Fibroblast of lung (primary cell): ENCODE measurements at regions not wholly inside any gene's neighbourhood (a gene's known extent, or its start where the extent isn't known, plus 50 kb on each side); places are given as distances from the start of the nearest gene placed in this dataset.

ENCODE experiments used
- DNase-seq, 2 donors: peaks; one replicate each; pipeline versions ENCODE4 v3.0.0 to v3.0.0-alpha.2; 2010; ENCODE audit warnings: low read depth in 2 of 2
- H2AFZ ChIP-seq: 2 replicates; pipeline ENCODE4 v1.5.1; 2012; ENCODE audit warnings: low read length, control low read depth, inconsistent platforms
- H3K27ac ChIP-seq: 2 replicates; pipeline ENCODE4 v1.5.1; 2011; ENCODE audit warnings: low read length, control low read depth; ENCODE audit not compliant: insufficient read depth
- H3K27me3 ChIP-seq: 2 replicates; pipeline ENCODE4 v1.5.1; 2011; ENCODE audit warnings: mild to moderate bottlenecking, low read length; ENCODE audit not compliant: control insufficient read depth, insufficient read depth
- H3K36me3 ChIP-seq: 2 replicates; pipeline ENCODE4 v1.5.1; 2011; ENCODE audit warnings: low read length; ENCODE audit not compliant: control insufficient read depth, insufficient read depth
- H3K4me1 ChIP-seq: 2 replicates; pipeline ENCODE4 v1.5.1; 2011; ENCODE audit warnings: low read length; ENCODE audit not compliant: control insufficient read depth, insufficient read depth; ENCODE audit errors: extremely low read depth
- H3K4me2 ChIP-seq: 2 replicates; pipeline ENCODE4 v1.5.1; 2011; ENCODE audit warnings: low read length, control low read depth; ENCODE audit not compliant: insufficient read depth; ENCODE audit errors: extremely low read depth
- H3K4me3 ChIP-seq, 4 experiments: fragments of 200-600 bp in 1 of 4; sonication (generic) in 1 of 4; replicated peaks in 1 of 4; 2 replicates each; pipeline ENCODE4 v1.5.1; 2011 to 2016; ENCODE audit warnings: low read length in 4 of 4, low read depth in 3 of 4, mild to moderate bottlenecking in 3 of 4, control low read depth in 2 of 4, inconsistent platforms in 1 of 4, mixed read lengths in 1 of 4; ENCODE audit not compliant: insufficient read depth in 1 of 4; ENCODE audit errors: control extremely low read depth in 1 of 4
- H3K79me2 ChIP-seq: 2 replicates; pipeline ENCODE4 v1.5.1; 2012; ENCODE audit warnings: mild to moderate bottlenecking, low read length, inconsistent platforms; ENCODE audit not compliant: control insufficient read depth, insufficient read depth
- H3K9ac ChIP-seq: 2 replicates; pipeline ENCODE4 v1.5.1; 2011; ENCODE audit warnings: mild to moderate bottlenecking, low read length, control low read depth; ENCODE audit not compliant: insufficient read depth
- H3K9me3 ChIP-seq: 2 replicates; pipeline ENCODE4 v1.5.1; 2012; ENCODE audit warnings: low read depth, low read length; ENCODE audit not compliant: control insufficient read depth, insufficient read depth
- H4K20me1 ChIP-seq: 2 replicates; pipeline ENCODE4 v1.5.1; 2011; ENCODE audit warnings: low read length; ENCODE audit not compliant: control insufficient read depth, insufficient read depth; ENCODE audit errors: extremely low read depth
- CTCF ChIP-seq, 2 donors: IDR thresholded peaks in 1 of 2; conservative IDR thresholded peaks in 1 of 2; 1 replicate in 1 of 2; 2 replicates in 1 of 2; pipeline ENCODE4 v1.5.1; 2011 to 2012; ENCODE audit warnings: low read length in 2 of 2, control low read depth in 1 of 2, inconsistent platforms in 1 of 2, low read depth in 1 of 2, mild to moderate bottlenecking in 1 of 2
- EZH2 ChIP-seq: IDR thresholded peaks from 2 replicates; pipeline ENCODE4 v1.5.1; 2012; ENCODE audit warnings: low read length, control low read depth, mild to moderate bottlenecking; ENCODE audit errors: missing control alignments

GRCh38 chr9:26394025-26394424, 498.6 kb downstream of the CAAP1 start:
- no peak for DNase-seq
- no peak for TF ChIP-seq CTCF (conservative IDR thresholded peaks at IDR 0.05 in 1 of 2, IDR thresholded peaks at IDR 0.05 in 1 of 2; ENCODE audit: low read depth in 1 of 2, low read length in 2 of 2)
- TF ChIP-seq EZH2 = no peak
- no peaks in the 10 kb centered on the region for H4K20me1 ChIP-seq
- no peak overlapping the region for H3K27ac ChIP-seq
- H3K36me3 ChIP-seq = no peaks in the 10 kb centered on the region
- no peaks in the 10 kb centered on the region for H3K27me3 ChIP-seq
- H3K4me1 ChIP-seq = no peaks in the 10 kb centered on the region
- no peak overlapping the region for H2AFZ ChIP-seq
- H3K4me3 ChIP-seq = no peak overlapping the region
- no peaks in the 10 kb centered on the region for H3K79me2 ChIP-seq
- H3K9me3 ChIP-seq = no peaks in the 10 kb centered on the region
- no peak overlapping the region for H3K9ac ChIP-seq
- H3K4me2 ChIP-seq = no peak overlapping the region

GRCh38 chr9:26392639-26393038, 500.0 kb downstream of the CAAP1 start:
- TF ChIP-seq CTCF (conservative IDR thresholded peaks at IDR 0.05 in 1 of 2, IDR thresholded peaks at IDR 0.05 in 1 of 2; ENCODE audit: low read depth in 1 of 2, low read length in 2 of 2) (no peak), EZH2 (no peak)
- H3K79me2 ChIP-seq = no peaks in the 10 kb centered on the region
- no peaks in the 10 kb centered on the region for H3K27me3 ChIP-seq
- H2AFZ ChIP-seq = no peak overlapping the region
- H3K9me3 ChIP-seq = no peaks in the 10 kb centered on the region
- no peak overlapping the region for H3K4me3 ChIP-seq
- no peaks in the 10 kb centered on the region for H4K20me1 ChIP-seq
- DNase-seq = no peak
- H3K27ac ChIP-seq = no peak overlapping the region
- H3K4me1 ChIP-seq = no peaks in the 10 kb centered on the region
- H3K4me2 ChIP-seq = no peak overlapping the region
- H3K36me3 ChIP-seq = no peaks in the 10 kb centered on the region
- no peak overlapping the region for H3K9ac ChIP-seq

- no peak overlapping the region for H3K9ac ChIP-seq
These were observed 501.6 kb downstream of the CAAP1 start for GRCh38 chr9:26391036-26391435.

More at GRCh38 chr9:26391036-26391435, 501.6 kb downstream of the CAAP1 start:
- no peaks in the 10 kb centered on the region for H3K9me3 ChIP-seq
- H3K4me3 ChIP-seq = no peak overlapping the region
- TF ChIP-seq EZH2 (no peak), CTCF (conservative IDR thresholded peaks at IDR 0.05 in 1 of 2, IDR thresholded peaks at IDR 0.05 in 1 of 2; ENCODE audit: low read depth in 1 of 2, low read length in 2 of 2) (no peak)
- H3K79me2 ChIP-seq = no peaks in the 10 kb centered on the region
- H2AFZ ChIP-seq = no peak overlapping the region
- no peaks in the 10 kb centered on the region for H3K4me1 ChIP-seq
- no peaks in the 10 kb centered on the region for H3K27me3 ChIP-seq
- DNase-seq = no peak
- H3K36me3 ChIP-seq = no peaks in the 10 kb centered on the region
- H3K27ac ChIP-seq = no peak overlapping the region
- H3K4me2 ChIP-seq = no peak overlapping the region
- H4K20me1 ChIP-seq = no peaks in the 10 kb centered on the region
